Esophagus muscularis mucosa (tissue), 4 donors: ENCODE measurements at regions not wholly inside any gene's neighbourhood (a gene's known extent, or its start where the extent isn't known, plus 50 kb on each side); places are given as distances from the start of the nearest gene placed in this dataset.

Source experiments
- DNase-seq: peaks from one replicate; pipeline ENCODE4 v3.0.0-alpha.2; 2017; ENCODE audit errors: extremely low spot score
- H3K27ac ChIP-seq, 4 donors: fragments of 200-600 bp; sonication (generic); replicated peaks in 1 of 4; 1 replicate in 3 of 4; 2 replicates in 1 of 4; pipeline ENCODE4 v1.5.1; 2016 to 2019; ENCODE audit warnings: mild to moderate bottlenecking in 1 of 4
- H3K27me3 ChIP-seq, 4 donors: fragments of 200-600 bp; sonication (generic); one replicate each; pipeline versions ENCODE4 v1.5.1 to v1.6.0; 2016 to 2019
- H3K36me3 ChIP-seq, 4 donors: fragments of 200-600 bp; sonication (generic); one replicate each; pipeline ENCODE4 v1.5.1; 2016 to 2019
- H3K4me1 ChIP-seq, 4 donors: fragments of 200-600 bp; sonication (generic); one replicate each; pipeline ENCODE4 v1.5.1; 2016 to 2019
- H3K4me3 ChIP-seq, 4 donors: fragments of 200-600 bp; sonication (generic); 1 replicate in 2 of 4; 2 replicates in 2 of 4; pipeline ENCODE4 v1.5.1; 2016 to 2019; ENCODE audit warnings: mild to moderate bottlenecking in 4 of 4, moderate library complexity in 1 of 4
- H3K9me3 ChIP-seq, 4 donors: fragments of 200-600 bp; sonication (generic); 1 replicate in 3 of 4; 2 replicates in 1 of 4; pipeline ENCODE4 v1.5.1; 2016 to 2019
- CTCF ChIP-seq, 3 experiments: fragments of 200-600 bp in 2 of 3; fragments of 450-650 bp in 1 of 3; sonication (generic) in 2 of 3; IDR thresholded peaks; one replicate each; pipeline ENCODE4 v1.5.1; 2017 to 2019; ENCODE audit warnings: antibody characterized with exemption in 3 of 3, mild to moderate bottlenecking in 2 of 3, moderate library complexity in 1 of 3
- EP300 ChIP-seq: sonication (generic); formaldehyde crosslinking; IDR thresholded peaks from one replicate; pipeline ENCODE4 v1.6.1; 2017; ENCODE audit warnings: antibody characterized with exemption
- POLR2A ChIP-seq: fragments of 450-650 bp; IDR thresholded peaks from one replicate; pipeline ENCODE4 v1.6.1; 2017; ENCODE audit warnings: antibody characterized with exemption, moderate library complexity, mild to moderate bottlenecking, low read depth
- POLR2AphosphoS5 ChIP-seq, 2 donors: sonication (generic); formaldehyde crosslinking; IDR thresholded peaks; one replicate each; pipeline ENCODE4 v1.6.1; 2017; ENCODE audit warnings: antibody characterized with exemption in 2 of 2
- WGBS: methylation state at CpG from one replicate; pipeline ENCODE4 v1.1.5; 2018; 5-methylcytosine and 5-hydroxymethylcytosine counted together
- intact Hi-C: fragments of 100-400 bp; cut with DNase I; formaldehyde crosslinking; loops from one replicate; pipeline ENCODE4 v1.15.1; 2023

- TF ChIP-seq POLR2AphosphoS5 (IDR thresholded peaks at IDR 0.05) (peak; percentile 3 to 22), CTCF (IDR thresholded peaks at IDR 0.05) (no peak), POLR2A (no peak), EP300 (no peak)
- peaks cover 29 to 74% (median 68%) of the 10 kb centered on the region in 4 donors for H3K4me1 ChIP-seq
- intact Hi-C loops = no loop called here
- no peaks in the 10 kb centered on the region for H3K9me3 ChIP-seq
- no peaks in the 10 kb centered on the region for H3K36me3 ChIP-seq
- 39% methylated on average over 2 of the region's 2 CpGs for WGBS
- DNase-seq = no peak
- H3K4me3 ChIP-seq = no peak overlapping the region
- H3K27ac ChIP-seq = peak overlapping the region; percentile 77 to 85 (median 82)
- H3K27me3 ChIP-seq = no peaks in the 10 kb centered on the region
These were observed 166.7 kb downstream of the LTN1 start for GRCh38 chr21:28826021-28826420.

GRCh38 chr21:28823429-28823828 is 169.2 kb downstream of the LTN1 start:
- H3K36me3 ChIP-seq = no peaks in the 10 kb centered on the region
- H3K27me3 ChIP-seq = no peaks in the 10 kb centered on the region
- TF ChIP-seq POLR2A (no peak), EP300 (no peak), CTCF (IDR thresholded peaks at IDR 0.05) (no peak), POLR2AphosphoS5 (IDR thresholded peaks at IDR 0.05) (no peak)
- H3K4me3 ChIP-seq = no peak overlapping the region
- peaks cover 29 to 83% (median 79%) of the 10 kb centered on the region in 4 donors for H3K4me1 ChIP-seq
- intact Hi-C loops = no loop called here
- no peaks in the 10 kb centered on the region for H3K9me3 ChIP-seq
- no peak for DNase-seq
- 77% methylated on average over 2 of the region's 2 CpGs for WGBS
- peak overlapping the region; percentile 77 to 85 (median 82) for H3K27ac ChIP-seq

GRCh38 chr21:28822486-28823335 is 170.0 kb downstream of the LTN1 start:
- Histone ChIP-seq H3K27ac (peak overlapping the region; percentile 77 to 85 (median 82)), H3K9me3 (no peaks in the 10 kb centered on the region), H3K27me3 (no peaks in the 10 kb centered on the region), H3K4me3 (no peak overlapping the region), H3K36me3 (no peaks in the 10 kb centered on the region), H3K4me1 (peaks cover 29 to 84% (median 76%) of the 10 kb centered on the region in 4 donors)
- intact Hi-C loops = no loop called here
- DNase-seq = no peak
- TF ChIP-seq POLR2A = no peak
- peak; percentile 12 to 58 for TF ChIP-seq POLR2AphosphoS5 (IDR thresholded peaks at IDR 0.05)
- WGBS = 26% methylated on average over 3 of the region's 3 CpGs

GRCh38 chr21:28822123-28822399 is 170.6 kb downstream of the LTN1 start:
- Histone ChIP-seq H3K9me3 (no peaks in the 10 kb centered on the region), H3K27me3 (no peaks in the 10 kb centered on the region), H3K36me3 (no peaks in the 10 kb centered on the region), H3K4me3 (no peak overlapping the region), H3K4me1 (peaks cover 29 to 81% (median 70%) of the 10 kb centered on the region in 4 donors), H3K27ac (peak overlapping the region; percentile 77 to 85 (median 82))
- TF ChIP-seq CTCF (IDR thresholded peaks at IDR 0.05) = no peak
- no peak for TF ChIP-seq POLR2AphosphoS5 (IDR thresholded peaks at IDR 0.05)
- TF ChIP-seq POLR2A = no peak
- TF ChIP-seq EP300 = no peak
- no peak for DNase-seq
- intact Hi-C loops = no loop called here

GRCh38 chr21:28821276-28822122 is 171.2 kb downstream of the LTN1 start:
- TF ChIP-seq CTCF (IDR thresholded peaks at IDR 0.05) = no peak
- TF ChIP-seq POLR2A = no peak
- TF ChIP-seq POLR2AphosphoS5 (IDR thresholded peaks at IDR 0.05) = peak in 1 of 2 donors; percentile 24
- TF ChIP-seq EP300 = no peak
- Histone ChIP-seq H3K27ac (peak overlapping the region; percentile 77 to 85 (median 82)), H3K4me1 (peaks cover 29 to 76% (median 64%) of the 10 kb centered on the region in 4 donors), H3K4me3 (no peak overlapping the region), H3K27me3 (no peaks in the 10 kb centered on the region), H3K36me3 (no peaks in the 10 kb centered on the region), H3K9me3 (no peaks in the 10 kb centered on the region)
- DNase-seq = no peak
- WGBS = 45% methylated on average over 6 of the region's 6 CpGs
- intact Hi-C loops = no loop called here
